Psoas muscle (tissue), 7 donors: ENCODE measurements at regions not wholly inside any gene's neighbourhood (a gene's known extent, or its start where the extent isn't known, plus 50 kb on each side); places are given as distances from the start of the nearest gene placed in this dataset.

Experiments used
- ATAC-seq, 4 donors: fragments of 200-7000 bp; cut with Tn5 transposase; one replicate each; pipeline ENCODE4 v1.9.1; 2020; ENCODE audit warnings: moderate library complexity in 3 of 4, mild to moderate bottlenecking in 2 of 4
- DNase-seq, 2 donors: peaks; one replicate each; pipeline ENCODE4 v3.0.0-alpha.2; 2020
- H3K27ac ChIP-seq: fragments of 200-600 bp; one replicate; pipeline ENCODE4 v1.8.0; 2022
- H3K27me3 ChIP-seq, 3 donors: fragments of 200-600 bp in 1 of 3; one replicate each; pipeline versions ENCODE4 v1.6.1 to v1.8.0; 2013 to 2022; ENCODE audit warnings: low read length in 2 of 3, mild to moderate bottlenecking in 2 of 3, moderate library complexity in 1 of 3; ENCODE audit not compliant: insufficient read depth in 3 of 3
- H3K36me3 ChIP-seq, 2 donors: fragments of 200-600 bp in 1 of 2; one replicate each; pipeline versions ENCODE4 v1.6.1 to v1.8.0; 2013 to 2022; ENCODE audit warnings: low read depth in 1 of 2, mild to moderate bottlenecking in 1 of 2, moderate library complexity in 1 of 2; ENCODE audit not compliant: insufficient read depth in 1 of 2
- H3K4me1 ChIP-seq: fragments of 200-600 bp; one replicate; pipeline ENCODE4 v1.8.0; 2022
- H3K4me3 ChIP-seq: fragments of 200-600 bp; one replicate; pipeline ENCODE4 v1.8.0; 2022; ENCODE audit warnings: mild to moderate bottlenecking
- H3K9me3 ChIP-seq: fragments of 200-600 bp; one replicate; pipeline ENCODE4 v1.8.0; 2022
- WGBS, 3 donors: extraction: QIAGEN DNeasy Blood & Tissue Kit; methylation state at CpG; one replicate each; pipeline versions ENCODE4 v1.1.6 to v1.1.7; 2013; 5-methylcytosine and 5-hydroxymethylcytosine counted together
- intact Hi-C, 2 donors: fragments of 100-400 bp; cut with DNase I; formaldehyde crosslinking; loops; one replicate each; pipeline versions ENCODE4 v1.11.0 to v1.14.2; 2022
- TF ChIP-seq, protein P1 (sequence below): fragments of 200-600 bp; IDR thresholded peaks from one replicate; pipeline ENCODE4 v1.8.0; 2022; ENCODE audit warnings: antibody characterized with exemption
- donor health status: healthy with polysubstance abuse.
- donor health status: DM: no; HTN: no; CAD: no; lungs with moderate emphysema.
- donor health status: Bipolar disorder and iron deficiency.
- donor health status: healthy.
- donor health status: DM: yes; HTN: yes; CAD: no.
- donor health status: DM: no; HTN: no; CAD: no.
- donor health status: DM: yes; HTN: yes; CAD: no.

DNA sequence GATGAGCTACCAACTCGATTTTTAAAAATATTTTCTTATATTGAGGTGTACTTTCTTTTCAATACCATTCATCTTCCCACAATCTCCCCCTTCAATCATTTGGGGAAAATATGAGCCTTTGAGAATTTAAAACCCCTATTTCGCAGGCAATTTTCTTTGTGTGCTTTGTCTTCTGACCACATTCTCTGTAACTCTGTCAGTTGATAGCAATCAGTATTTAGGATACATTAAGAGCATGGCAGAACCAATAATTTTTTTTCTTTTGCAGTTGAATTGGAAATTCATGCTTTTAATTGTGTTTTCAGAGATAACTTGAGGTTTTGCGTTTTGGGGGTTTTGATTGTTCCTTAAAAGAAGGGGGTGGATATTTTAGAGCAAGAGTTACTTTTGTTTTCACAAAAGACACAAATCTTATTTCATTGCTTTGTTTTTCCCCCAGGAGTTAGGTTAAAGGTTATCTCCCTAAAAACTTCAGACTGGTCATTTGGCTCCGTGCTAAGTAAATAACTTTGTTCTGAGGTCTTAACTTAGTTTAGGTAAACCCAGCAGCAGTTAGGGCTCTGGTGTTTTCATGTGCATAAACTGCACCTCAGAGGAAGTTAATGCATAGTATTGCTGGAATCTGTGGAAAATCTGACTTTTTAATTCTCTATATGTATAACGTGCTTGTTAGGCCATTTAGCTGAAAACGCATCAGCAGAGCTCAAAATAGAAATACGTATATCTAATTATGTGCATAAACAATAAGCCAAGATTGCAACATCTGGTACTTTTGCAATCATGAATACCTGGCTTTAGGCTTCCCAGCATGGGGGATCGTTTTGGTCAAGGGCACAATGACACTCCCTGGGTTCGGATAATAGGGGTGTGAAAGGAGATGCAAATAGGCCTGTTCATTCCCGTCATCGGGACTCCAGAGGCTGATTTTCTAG is 676.4 kb upstream of the ANKRD30A start:
- no peak overlapping the region for H3K4me3 ChIP-seq
- H3K9me3 ChIP-seq: no peaks in the 10 kb centered on the region
- TF ChIP-seq, protein P1, sequence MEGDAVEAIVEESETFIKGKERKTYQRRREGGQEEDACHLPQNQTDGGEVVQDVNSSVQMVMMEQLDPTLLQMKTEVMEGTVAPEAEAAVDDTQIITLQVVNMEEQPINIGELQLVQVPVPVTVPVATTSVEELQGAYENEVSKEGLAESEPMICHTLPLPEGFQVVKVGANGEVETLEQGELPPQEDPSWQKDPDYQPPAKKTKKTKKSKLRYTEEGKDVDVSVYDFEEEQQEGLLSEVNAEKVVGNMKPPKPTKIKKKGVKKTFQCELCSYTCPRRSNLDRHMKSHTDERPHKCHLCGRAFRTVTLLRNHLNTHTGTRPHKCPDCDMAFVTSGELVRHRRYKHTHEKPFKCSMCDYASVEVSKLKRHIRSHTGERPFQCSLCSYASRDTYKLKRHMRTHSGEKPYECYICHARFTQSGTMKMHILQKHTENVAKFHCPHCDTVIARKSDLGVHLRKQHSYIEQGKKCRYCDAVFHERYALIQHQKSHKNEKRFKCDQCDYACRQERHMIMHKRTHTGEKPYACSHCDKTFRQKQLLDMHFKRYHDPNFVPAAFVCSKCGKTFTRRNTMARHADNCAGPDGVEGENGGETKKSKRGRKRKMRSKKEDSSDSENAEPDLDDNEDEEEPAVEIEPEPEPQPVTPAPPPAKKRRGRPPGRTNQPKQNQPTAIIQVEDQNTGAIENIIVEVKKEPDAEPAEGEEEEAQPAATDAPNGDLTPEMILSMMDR: no peak
- H3K27me3 ChIP-seq: no peaks in the 10 kb centered on the region
- no peak for DNase-seq
- no peak overlapping the region for H3K27ac ChIP-seq
- no peaks in the 10 kb centered on the region for H3K36me3 ChIP-seq
- no peak for ATAC-seq
- WGBS, 3 donors: 67 to 69% (median 67%) methylated on average over 11 of the region's 11 CpGs
- intact Hi-C loops: no loop called here
- H3K4me1 ChIP-seq: no peaks in the 10 kb centered on the region

DNA sequence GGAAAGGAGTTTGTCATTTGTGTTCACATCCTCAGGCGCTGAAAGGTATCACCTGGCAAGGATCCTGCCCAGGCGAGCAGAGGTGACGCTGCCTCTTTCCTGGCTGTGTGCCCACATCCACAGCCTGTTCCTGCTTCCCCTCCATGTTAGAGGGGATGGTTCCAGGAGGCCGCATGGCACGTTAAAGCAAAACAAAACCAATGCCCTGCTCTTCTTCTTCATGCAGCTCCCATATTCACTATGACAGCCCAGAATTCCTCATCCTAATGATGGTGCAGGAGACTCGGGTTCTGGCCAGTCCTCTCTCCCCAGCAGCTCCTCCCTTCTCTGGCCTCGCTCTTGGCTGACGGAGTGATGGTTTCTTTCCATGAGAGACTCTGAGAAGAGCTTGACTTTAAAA is 678.5 kb upstream of the ANKRD30A start:
- intact Hi-C loops: no loop called here
- TF ChIP-seq, protein P1: no peak
- DNase-seq: no peak
- H3K27me3 ChIP-seq: no peaks in the 10 kb centered on the region
- no peak overlapping the region for H3K27ac ChIP-seq
- no peak for ATAC-seq
- no peaks in the 10 kb centered on the region for H3K9me3 ChIP-seq
- H3K4me3 ChIP-seq: no peak overlapping the region
- no peaks in the 10 kb centered on the region for H3K36me3 ChIP-seq
- WGBS, 3 donors: 21 to 23% (median 22%) methylated on average over 8 of the region's 8 CpGs
- no peaks in the 10 kb centered on the region for H3K4me1 ChIP-seq

DNA sequence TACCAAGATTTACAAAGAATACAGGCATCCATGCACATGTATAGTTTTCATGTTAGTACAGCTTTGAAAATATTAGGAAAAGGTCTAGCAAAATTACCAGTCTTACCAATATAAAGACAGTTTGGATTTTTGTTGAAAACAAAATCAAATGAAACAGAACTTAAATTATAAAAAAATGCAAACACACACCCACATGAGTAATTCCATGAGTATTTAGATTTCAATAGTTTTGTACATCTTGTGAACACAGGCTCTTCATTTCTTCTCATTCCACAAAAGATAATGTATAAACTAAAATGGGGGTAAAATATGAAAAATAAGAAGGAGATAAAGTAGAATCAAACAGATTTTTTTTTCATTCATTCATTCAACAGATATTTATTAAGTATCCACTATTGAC is 682.2 kb upstream of the ANKRD30A start:
- no peak for DNase-seq

DNA sequence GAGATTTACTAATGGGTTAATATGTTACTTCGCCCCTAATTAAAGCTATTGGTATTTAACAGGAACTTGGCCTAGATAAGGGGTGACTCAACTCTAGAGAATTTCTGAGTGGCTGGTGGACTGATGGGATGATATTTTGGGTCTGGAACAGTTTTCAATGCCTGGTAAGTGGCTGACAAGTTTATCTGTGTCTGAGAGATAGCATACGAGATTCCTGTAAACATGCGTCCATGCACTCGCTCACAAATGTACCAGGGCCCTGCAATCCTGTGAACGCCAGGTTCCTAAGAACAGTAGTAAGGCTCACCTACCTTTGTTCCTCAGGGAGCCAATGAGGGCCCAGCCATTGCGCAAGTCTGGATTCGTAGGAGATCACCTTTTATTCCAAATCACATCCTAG is 683.8 kb upstream of the ANKRD30A start:
- ATAC-seq: no peak
- no peak for DNase-seq
- Histone ChIP-seq H3K4me3 (no peak overlapping the region), H3K36me3 (no peaks in the 10 kb centered on the region), H3K4me1 (no peaks in the 10 kb centered on the region), H3K27ac (no peak overlapping the region), H3K27me3 (no peaks in the 10 kb centered on the region), H3K9me3 (no peaks in the 10 kb centered on the region)
- intact Hi-C loops: no loop called here
- TF ChIP-seq, protein P1: no peak
- 55 to 71% (median 62%) methylated on average over 7 of the region's 7 CpGs for WGBS, 3 donors

More for the DNA sequence above, 682.2 kb upstream of the ANKRD30A start:
- Histone ChIP-seq H3K36me3 (no peaks in the 10 kb centered on the region), H3K4me3 (no peak overlapping the region), H3K27me3 (no peaks in the 10 kb centered on the region), H3K4me1 (no peaks in the 10 kb centered on the region), H3K27ac (no peak overlapping the region), H3K9me3 (no peaks in the 10 kb centered on the region)
- intact Hi-C loops: no loop called here
- TF ChIP-seq, protein P1: no peak
- no peak for ATAC-seq
